RWPE2 (cell line): ENCODE measurements at regions not wholly inside any gene's neighbourhood (a gene's known extent, or its start where the extent isn't known, plus 50 kb on each side); places are given as distances from the start of the nearest gene placed in this dataset.

Experiments
- ATAC-seq: fragments of 200-7000 bp; cut with Tn5 transposase; 3 replicates; pipeline ENCODE4 v1.9.1; 2021; ENCODE audit warnings: low read depth
- DNase-seq: peaks from one replicate; pipeline ENCODE4 v3.0.0-alpha.2; 2020; ENCODE audit warnings: low spot score
- H3K27ac ChIP-seq: fragments of 450-650 bp; 2 replicates; pipeline ENCODE4 v1.5.1; 2017; ENCODE audit warnings: mild to moderate bottlenecking; ENCODE audit not compliant: poor library complexity, severe bottlenecking
- H3K27me3 ChIP-seq: fragments of 250-450 bp; sonication (Bioruptor Pico); 2 replicates; pipeline ENCODE4 v1.5.1; 2021; ENCODE audit warnings: mild to moderate bottlenecking, moderate library complexity; ENCODE audit not compliant: insufficient read depth, poor library complexity, severe bottlenecking
- H3K36me3 ChIP-seq: fragments of 250-450 bp; sonication (Bioruptor Pico); 2 replicates; pipeline ENCODE4 v1.5.1; 2020; ENCODE audit warnings: low read depth, mild to moderate bottlenecking, moderate library complexity
- H3K4me1 ChIP-seq: fragments of 250-450 bp; sonication (Bioruptor Pico); 2 replicates; pipeline ENCODE4 v1.5.1; 2021; ENCODE audit warnings: mild to moderate bottlenecking, moderate library complexity; ENCODE audit not compliant: insufficient read depth, poor library complexity, severe bottlenecking
- H3K4me3 ChIP-seq: fragments of 250-450 bp; sonication (Bioruptor Pico); 2 replicates; pipeline ENCODE4 v1.5.1; 2021; ENCODE audit warnings: mild to moderate bottlenecking, moderate library complexity; ENCODE audit not compliant: severe bottlenecking
- H3K9me3 ChIP-seq: fragments of 250-450 bp; sonication (Bioruptor Pico); 2 replicates; pipeline ENCODE4 v1.5.1; 2021; ENCODE audit warnings: mild to moderate bottlenecking, moderate library complexity; ENCODE audit not compliant: severe bottlenecking
- CTCF ChIP-seq: fragments of 450-650 bp; IDR thresholded peaks from one replicate; pipeline ENCODE4 v1.5.1; 2017; ENCODE audit warnings: mild to moderate bottlenecking, moderate library complexity; ENCODE audit not compliant: poor library complexity, severe bottlenecking

DNA sequence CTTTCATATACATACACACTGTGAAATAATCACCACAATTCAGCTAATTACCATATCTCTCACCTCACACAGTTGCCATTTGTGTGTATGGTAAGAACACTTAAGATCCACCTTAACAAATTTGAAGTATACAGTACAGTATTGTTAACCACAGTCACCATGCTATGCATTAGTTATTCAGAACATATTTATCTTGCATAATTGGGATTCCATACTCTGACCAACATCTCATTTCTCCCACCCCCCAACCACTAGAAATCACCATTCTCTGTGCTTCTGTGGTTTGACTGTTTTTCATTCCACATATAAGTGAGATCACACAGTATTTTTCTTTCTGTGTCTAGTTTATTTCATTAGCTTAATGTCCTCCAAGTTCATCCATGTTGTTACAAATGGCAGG, 247.7 kb upstream of the CTNNB1 start:
- ATAC-seq, result peak; percentile 31; the same call in 1 of the 3 replicates
- H3K4me1 ChIP-seq, result no peaks in the 10 kb centered on the region
- no peak overlapping the region for H3K27ac ChIP-seq
- H3K4me3 ChIP-seq, result no peak overlapping the region
- TF ChIP-seq CTCF, result no peak
- H3K36me3 ChIP-seq, result no peaks in the 10 kb centered on the region
- DNase-seq, result no peak
- H3K27me3 ChIP-seq, result no peaks in the 10 kb centered on the region
- no peaks in the 10 kb centered on the region for H3K9me3 ChIP-seq

DNA sequence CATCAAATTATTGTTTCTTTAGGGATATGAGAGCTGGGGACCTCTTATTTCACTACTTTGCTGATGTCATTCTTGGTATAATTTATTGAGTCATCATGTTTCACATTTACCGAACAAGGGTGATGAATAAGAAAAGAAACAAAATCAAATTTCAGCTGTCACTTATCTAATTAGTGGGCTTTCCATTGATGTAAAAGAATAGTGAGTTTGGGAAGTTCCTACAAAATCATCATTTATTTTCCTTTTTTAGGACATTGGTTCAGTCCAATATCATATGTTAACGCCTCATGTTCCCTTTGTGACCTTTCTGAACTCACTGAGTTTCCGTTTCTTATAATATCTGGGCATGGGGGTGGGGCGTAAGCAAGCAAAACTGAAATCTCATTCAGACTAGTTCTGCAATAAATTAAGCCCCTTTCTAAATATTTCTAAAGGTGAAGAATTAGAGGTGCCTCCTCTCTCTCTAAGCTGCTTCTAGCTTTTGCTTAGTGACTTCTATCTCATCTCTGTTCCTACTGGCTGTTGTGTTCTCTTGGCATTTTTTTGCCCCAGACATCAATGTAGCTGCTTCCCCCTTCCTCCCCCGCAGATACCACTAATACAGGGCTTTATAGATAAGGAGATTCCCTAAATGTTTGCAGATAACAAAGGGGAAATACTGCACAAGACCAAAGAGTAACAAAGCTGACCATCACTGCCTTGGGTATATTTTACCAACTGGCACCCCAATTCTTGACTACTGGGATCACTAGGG, 238.0 kb upstream of the CTNNB1 start:
- Histone ChIP-seq H3K27me3 (no peaks in the 10 kb centered on the region), H3K36me3 (no peaks in the 10 kb centered on the region), H3K9me3 (no peaks in the 10 kb centered on the region), H3K27ac (no peak overlapping the region), H3K4me1 (no peaks in the 10 kb centered on the region), H3K4me3 (no peak overlapping the region)
- ATAC-seq (no peak), DNase-seq (no peak)
- TF ChIP-seq CTCF, result no peak

DNA sequence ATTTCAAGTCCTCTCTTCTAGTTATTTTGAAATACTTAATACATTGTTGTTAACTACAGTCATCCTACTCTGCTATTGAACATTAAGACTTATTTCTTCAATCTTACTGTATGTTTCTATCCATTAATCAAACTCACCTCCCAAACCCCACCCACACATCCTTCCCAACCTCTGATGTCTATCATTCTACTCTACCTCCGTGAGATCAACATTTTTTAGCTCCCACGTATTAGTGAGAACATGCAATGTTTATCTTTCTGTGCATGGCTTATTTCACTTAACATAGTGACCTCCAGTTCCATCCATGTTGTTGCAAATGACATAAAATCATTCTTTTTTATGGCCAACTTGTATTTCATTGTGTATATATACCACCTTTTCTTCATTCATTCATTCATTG, 236.6 kb upstream of the CTNNB1 start:
- no peak for TF ChIP-seq CTCF

GRCh38 chr3:40968666-40969065, 230.6 kb upstream of the CTNNB1 start:
- ATAC-seq (no peak), DNase-seq (no peak)
- Histone ChIP-seq H3K27ac (no peak overlapping the region), H3K9me3 (no peaks in the 10 kb centered on the region), H3K27me3 (no peaks in the 10 kb centered on the region), H3K4me1 (peaks cover 11% of the 10 kb centered on the region), H3K36me3 (no peaks in the 10 kb centered on the region), H3K4me3 (no peak overlapping the region)
- no peak for TF ChIP-seq CTCF

More for the DNA sequence above, 236.6 kb upstream of the CTNNB1 start:
- H3K4me3 ChIP-seq, result no peak overlapping the region
- H3K27me3 ChIP-seq, result no peaks in the 10 kb centered on the region
- DNase-seq (no peak), ATAC-seq (no peak)
- H3K27ac ChIP-seq, result no peak overlapping the region
- H3K4me1 ChIP-seq, result no peaks in the 10 kb centered on the region
- H3K36me3 ChIP-seq, result no peaks in the 10 kb centered on the region
- no peaks in the 10 kb centered on the region for H3K9me3 ChIP-seq

- no peak for TF ChIP-seq CTCF
- H3K36me3 ChIP-seq, result no peaks in the 10 kb centered on the region
- no peaks in the 10 kb centered on the region for H3K27me3 ChIP-seq
- H3K4me3 ChIP-seq, result no peak overlapping the region
- H3K9me3 ChIP-seq, result no peaks in the 10 kb centered on the region
- no peak for DNase-seq
- no peak for ATAC-seq
- no peak overlapping the region for H3K27ac ChIP-seq
- peaks cover 11% of the 10 kb centered on the region for H3K4me1 ChIP-seq
Observed at GRCh38 chr3:40969341-40969740, 230.0 kb upstream of the CTNNB1 start.
